Hepatocyte (in vitro differentiated cells): ENCODE measurements at regions not wholly inside any gene's neighbourhood (a gene's known extent, or its start where the extent isn't known, plus 50 kb on each side); places are given as distances from the start of the nearest gene placed in this dataset.
A peak's percentile ranks its signal among the peaks of the same experiment; 100 is the strongest.

Experiments used
- DNase-seq: peaks from one replicate; pipeline ENCODE4 v3.0.0-alpha.2; 2016; ENCODE audit warnings: low spot score
- H2AFZ ChIP-seq: fragments of 200-600 bp; sonication (generic); 2 replicates; pipeline ENCODE4 v1.6.0; 2016; ENCODE audit warnings: antibody characterized with exemption, mild to moderate bottlenecking
- H3K27ac ChIP-seq: fragments of 200-600 bp; sonication (generic); 2 replicates; pipeline ENCODE4 v1.5.1; 2016; ENCODE audit warnings: mild to moderate bottlenecking
- H3K27me3 ChIP-seq: fragments of 200-600 bp; sonication (generic); 2 replicates; pipeline ENCODE4 v1.6.1; 2016
- H3K36me3 ChIP-seq: fragments of 200-600 bp; sonication (generic); replicated peaks from 2 replicates; pipeline ENCODE4 v1.5.1; 2016; ENCODE audit warnings: low read depth; ENCODE audit not compliant: insufficient read depth
- H3K4me1 ChIP-seq: fragments of 200-600 bp; sonication (generic); 2 replicates; pipeline ENCODE4 v1.5.1; 2016; ENCODE audit warnings: mild to moderate bottlenecking, moderate library complexity; ENCODE audit not compliant: insufficient read depth
- H3K4me2 ChIP-seq: fragments of 200-600 bp; sonication (generic); 2 replicates; pipeline ENCODE4 v1.6.0; 2016
- H3K4me3 ChIP-seq: fragments of 200-600 bp; sonication (generic); 2 replicates; pipeline ENCODE4 v1.5.1; 2016; ENCODE audit warnings: mild to moderate bottlenecking
- H3K79me2 ChIP-seq: fragments of 200-600 bp; sonication (generic); 2 replicates; pipeline ENCODE4 v1.6.0; 2017; ENCODE audit warnings: mild to moderate bottlenecking
- H3K9me2 ChIP-seq: fragments of 200-600 bp; sonication (generic); replicated peaks from 2 replicates; pipeline ENCODE4 v1.6.0; 2017; ENCODE audit warnings: mild to moderate bottlenecking; ENCODE audit not compliant: insufficient read depth
- H3K9me3 ChIP-seq: fragments of 200-600 bp; sonication (generic); 2 replicates; pipeline ENCODE4 v1.5.1; 2016; ENCODE audit warnings: low read depth, mild to moderate bottlenecking
- H4K20me1 ChIP-seq: fragments of 200-600 bp; sonication (generic); 2 replicates; pipeline ENCODE4 v1.6.0; 2016; ENCODE audit warnings: mild to moderate bottlenecking; ENCODE audit not compliant: insufficient read depth, poor library complexity, severe bottlenecking
- CTCF ChIP-seq: fragments of 200-600 bp; sonication (generic); IDR thresholded peaks from 2 replicates; pipeline ENCODE4 v1.5.1; 2016; ENCODE audit warnings: antibody characterized with exemption, mild to moderate bottlenecking; ENCODE audit not compliant: poor library complexity
- EZH2 ChIP-seq: fragments of 200-600 bp; sonication (generic); IDR thresholded peaks from 2 replicates; pipeline ENCODE4 v1.6.1; 2016; ENCODE audit warnings: antibody characterized with exemption, mild to moderate bottlenecking, borderline replicate concordance
- EZH2phosphoT487 ChIP-seq: fragments of 200-600 bp; sonication (generic); IDR thresholded peaks from one replicate; pipeline ENCODE4 v1.6.1; 2018; ENCODE audit warnings: antibody characterized with exemption, mild to moderate bottlenecking, low read depth, moderate library complexity; ENCODE audit not compliant: unreplicated experiment, severe bottlenecking
- WGBS: methylation state at CpG from one replicate; pipeline ENCODE4 v1.1.6; 2016; ENCODE audit warnings: low lambda C conversion rate; ENCODE audit errors: missing lambda C conversion rate; 5-methylcytosine and 5-hydroxymethylcytosine counted together

- Histone ChIP-seq H3K9me3 (no peaks in the 10 kb centered on the region), H2AFZ (no peak overlapping the region), H3K36me3 (no peaks in the 10 kb centered on the region), H3K79me2 (no peaks in the 10 kb centered on the region), H3K4me2 (no peak overlapping the region), H3K27me3 (no peaks in the 10 kb centered on the region), H3K27ac (no peak overlapping the region), H3K9me2 (no peaks in the 10 kb centered on the region), H3K4me3 (no peak overlapping the region), H4K20me1 (no peaks in the 10 kb centered on the region), H3K4me1 (no peaks in the 10 kb centered on the region)
- no peak for DNase-seq
- no peak for TF ChIP-seq EZH2
- TF ChIP-seq CTCF: no peak
- no peak for TF ChIP-seq EZH2phosphoT487
These were observed 117.4 kb upstream of the ELL2 start for GRCh38 chr5:96079075-96079474.

DNA sequence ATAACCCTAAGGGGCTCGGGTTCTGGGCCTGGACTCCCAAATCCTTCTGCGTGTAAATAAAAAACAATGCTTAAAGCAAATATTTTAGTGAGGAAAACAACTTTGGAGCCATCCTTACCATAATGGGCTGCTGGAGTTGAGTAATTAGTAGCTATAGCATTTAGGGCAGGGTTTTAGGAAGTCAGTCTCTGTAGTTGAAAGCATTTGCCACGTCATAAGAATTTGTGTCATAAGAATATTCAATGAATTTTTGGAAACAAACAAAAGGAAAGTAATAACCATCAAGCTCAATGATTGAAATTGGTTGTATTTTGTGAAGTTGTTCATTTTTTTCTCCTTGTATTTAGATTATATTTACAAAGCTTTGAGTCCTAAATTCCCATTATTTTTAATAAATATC is 114.8 kb upstream of the ELL2 start:
- Histone ChIP-seq H3K27me3 (no peaks in the 10 kb centered on the region), H3K4me1 (no peaks in the 10 kb centered on the region), H4K20me1 (no peaks in the 10 kb centered on the region), H3K9me3 (no peaks in the 10 kb centered on the region), H3K36me3 (no peaks in the 10 kb centered on the region), H3K9me2 (no peaks in the 10 kb centered on the region), H3K27ac (no peak overlapping the region), H3K4me2 (no peak overlapping the region), H3K79me2 (no peaks in the 10 kb centered on the region), H2AFZ (no peak overlapping the region), H3K4me3 (no peak overlapping the region)
- TF ChIP-seq EZH2 (no peak), EZH2phosphoT487 (no peak)
- DNase-seq: no peak
- WGBS: 81% methylated on average over 3 of the region's 3 CpGs

GRCh38 chr5:96075579-96076289 is 114.1 kb upstream of the ELL2 start:
- no peak overlapping the region for H2AFZ ChIP-seq
- WGBS: 72% methylated on average over 2 of the region's 2 CpGs
- no peak overlapping the region for H3K27ac ChIP-seq
- no peaks in the 10 kb centered on the region for H3K9me2 ChIP-seq
- H3K27me3 ChIP-seq: no peaks in the 10 kb centered on the region
- no peaks in the 10 kb centered on the region for H3K79me2 ChIP-seq
- DNase-seq: no peak
- no peak overlapping the region for H3K4me3 ChIP-seq
- TF ChIP-seq EZH2phosphoT487: no peak
- no peak for TF ChIP-seq EZH2
- TF ChIP-seq CTCF: no peak
- no peak overlapping the region for H3K4me2 ChIP-seq
- no peaks in the 10 kb centered on the region for H4K20me1 ChIP-seq
- no peaks in the 10 kb centered on the region for H3K36me3 ChIP-seq
- H3K4me1 ChIP-seq: no peaks in the 10 kb centered on the region
- no peaks in the 10 kb centered on the region for H3K9me3 ChIP-seq

DNA sequence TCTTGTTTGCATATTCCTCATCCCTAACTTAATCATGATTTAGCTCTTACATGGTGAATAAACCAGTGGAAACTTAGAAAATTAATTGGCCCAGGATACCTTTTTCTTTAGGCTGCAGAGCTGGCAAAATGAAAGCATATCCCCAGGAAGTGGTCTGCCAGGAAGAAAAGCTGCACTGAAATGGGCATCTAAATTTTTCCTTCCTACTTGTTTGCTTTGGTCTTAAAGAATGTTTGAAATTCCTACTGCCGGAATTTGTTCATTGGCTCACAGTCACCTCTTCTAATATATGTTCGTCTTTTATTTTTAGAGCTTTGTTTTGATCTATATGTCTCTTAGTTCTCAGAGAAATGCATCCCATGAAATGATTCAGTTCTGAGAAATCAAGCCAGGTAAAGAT is 113.2 kb upstream of the ELL2 start:
- H2AFZ ChIP-seq: no peak overlapping the region

More for the DNA sequence above, 113.2 kb upstream of the ELL2 start:
- no peaks in the 10 kb centered on the region for H3K9me3 ChIP-seq
- 68% methylated on average over 2 of the region's 2 CpGs for WGBS
- no peaks in the 10 kb centered on the region for H3K27me3 ChIP-seq
- TF ChIP-seq EZH2: no peak
- no peak for TF ChIP-seq CTCF
- TF ChIP-seq EZH2phosphoT487: no peak
- H3K79me2 ChIP-seq: no peaks in the 10 kb centered on the region
- no peak for DNase-seq
- H4K20me1 ChIP-seq: no peaks in the 10 kb centered on the region
- H3K9me2 ChIP-seq: no peaks in the 10 kb centered on the region
- H3K36me3 ChIP-seq: no peaks in the 10 kb centered on the region
- no peaks in the 10 kb centered on the region for H3K4me1 ChIP-seq
- peak overlapping the region; percentile 18 for H3K4me2 ChIP-seq
- no peak overlapping the region for H3K27ac ChIP-seq
- no peak overlapping the region for H3K4me3 ChIP-seq
